ENCODE measurements at regions not wholly inside any gene's neighbourhood (a gene's known extent, or its start where the extent isn't known, plus 50 kb on each side); places are given as distances from the start of the nearest gene placed in this dataset.

GRCh38 chr9:36744678-36745077, 172.0 kb downstream of the MELK start:
- no peaks in the 10 kb centered on the region for H3K4me1 ChIP-seq
- Mint-ChIP-seq H3K27me3 (ENCODE audit: insufficient read depth, unreplicated experiment) (peaks cover 30% of the 10 kb centered on the region), H3K9me3 (ENCODE audit: unreplicated experiment) (no peaks in the 10 kb centered on the region), H3K27ac (ENCODE audit: unreplicated experiment) (no peak overlapping the region), H3K4me3 (ENCODE audit: unreplicated experiment) (no peak overlapping the region), H3K36me3 (ENCODE audit: insufficient read depth, unreplicated experiment) (no peaks in the 10 kb centered on the region), H3K4me1 (ENCODE audit: low read depth, unreplicated experiment) (no peaks in the 10 kb centered on the region)
- intact Hi-C loops (cut with micrococcal nuclease; ENCODE audit: unreplicated experiment) = no loop called here
- ChIA-PET CTCF (no interaction called here), POLR2A (no interaction called here)
- no peak for TF ChIP-seq CTCF (IDR thresholded peaks at IDR 0.05; ENCODE audit: insufficient read depth in 1 of 2, low read depth in 1 of 2, low read length in 1 of 2, severe bottlenecking in 1 of 2, unreplicated experiment in 1 of 2)
- no peaks in the 10 kb centered on the region for H3K9me3 ChIP-seq
- no peak for DNase-seq
- no TSS peak for BruUV-seq (replicated peaks)
- no peaks in the 10 kb centered on the region; the same call in none of the 2 replicates for H3K27me3 ChIP-seq (replicated peaks; ENCODE audit: control insufficient read depth, insufficient read depth, low read length)
- H3K4me3 ChIP-seq (ENCODE audit: low read depth, low read length) = no peak overlapping the region
- no peaks in the 10 kb centered on the region for H3K36me3 ChIP-seq (ENCODE audit: control insufficient read depth, insufficient read depth, low read length)

GRCh38 chr9:36745977-36746376, 173.3 kb downstream of the MELK start:
- POLR2A ChIA-PET = no interaction called here
- no peaks in the 10 kb centered on the region for H3K9me3 ChIP-seq
- no peaks in the 10 kb centered on the region for H3K9me3 Mint-ChIP-seq (ENCODE audit: unreplicated experiment)
- no peaks in the 10 kb centered on the region for H3K4me1 ChIP-seq
- no peak for DNase-seq
- no peak overlapping the region for H3K4me3 Mint-ChIP-seq (ENCODE audit: unreplicated experiment)
- H3K27ac Mint-ChIP-seq (ENCODE audit: unreplicated experiment) = no peak overlapping the region
- BruUV-seq (replicated peaks) = no TSS peak
- H3K4me1 Mint-ChIP-seq (ENCODE audit: low read depth, unreplicated experiment) = no peaks in the 10 kb centered on the region
- H3K4me3 ChIP-seq (ENCODE audit: low read depth, low read length) = no peak overlapping the region
- peaks cover 23% of the 10 kb centered on the region for H3K27me3 Mint-ChIP-seq (ENCODE audit: insufficient read depth, unreplicated experiment)
- no peaks in the 10 kb centered on the region; the same call in none of the 2 replicates for H3K27me3 ChIP-seq (replicated peaks; ENCODE audit: control insufficient read depth, insufficient read depth, low read length)
- no peaks in the 10 kb centered on the region for H3K36me3 ChIP-seq (ENCODE audit: control insufficient read depth, insufficient read depth, low read length)
- TF ChIP-seq CTCF (IDR thresholded peaks at IDR 0.05; ENCODE audit: insufficient read depth in 1 of 2, low read depth in 1 of 2, low read length in 1 of 2, severe bottlenecking in 1 of 2, unreplicated experiment in 1 of 2) = no peak
- CTCF ChIA-PET = no interaction called here
- H3K36me3 Mint-ChIP-seq (ENCODE audit: insufficient read depth, unreplicated experiment) = no peaks in the 10 kb centered on the region
- intact Hi-C loops (cut with micrococcal nuclease; ENCODE audit: unreplicated experiment) = no loop called here

GRCh38 chr9:36746415-36746814, 173.7 kb downstream of the MELK start:
- no peaks in the 10 kb centered on the region for H3K9me3 ChIP-seq
- no TSS peak for BruUV-seq (replicated peaks)
- no peaks in the 10 kb centered on the region for H3K4me1 ChIP-seq
- no peaks in the 10 kb centered on the region for H3K36me3 ChIP-seq (ENCODE audit: control insufficient read depth, insufficient read depth, low read length)
- no peak overlapping the region for H3K4me3 ChIP-seq (ENCODE audit: low read depth, low read length)
- ChIA-PET POLR2A (no interaction called here), CTCF (no interaction called here)
- no peaks in the 10 kb centered on the region for H3K4me1 Mint-ChIP-seq (ENCODE audit: low read depth, unreplicated experiment)
- TF ChIP-seq CTCF (IDR thresholded peaks at IDR 0.05; ENCODE audit: insufficient read depth in 1 of 2, low read depth in 1 of 2, low read length in 1 of 2, severe bottlenecking in 1 of 2, unreplicated experiment in 1 of 2) = no peak
- H3K27me3 ChIP-seq (replicated peaks; ENCODE audit: control insufficient read depth, insufficient read depth, low read length) = no peaks in the 10 kb centered on the region; the same call in none of the 2 replicates
- H3K36me3 Mint-ChIP-seq (ENCODE audit: insufficient read depth, unreplicated experiment) = no peaks in the 10 kb centered on the region
- peaks cover 22% of the 10 kb centered on the region for H3K27me3 Mint-ChIP-seq (ENCODE audit: insufficient read depth, unreplicated experiment)
- no peak overlapping the region for H3K4me3 Mint-ChIP-seq (ENCODE audit: unreplicated experiment)
- intact Hi-C loops (cut with micrococcal nuclease; ENCODE audit: unreplicated experiment) = no loop called here
- DNase-seq = no peak
- H3K27ac Mint-ChIP-seq (ENCODE audit: unreplicated experiment) = no peak overlapping the region
- no peaks in the 10 kb centered on the region for H3K9me3 Mint-ChIP-seq (ENCODE audit: unreplicated experiment)

Measured in Caco-2 (cell line).